Kidney (tissue), 13 donors: ENCODE measurements at regions not wholly inside any gene's neighbourhood (a gene's known extent, or its start where the extent isn't known, plus 50 kb on each side); places are given as distances from the start of the nearest gene placed in this dataset.

Experiments used
- DNase-seq, 5 donors: peaks; one replicate each; pipeline ENCODE4 v3.0.0-alpha.2; 2013 to 2020
- FAIRE-seq: peaks from 2 replicates; lab custom pipeline; 2012; peaks lifted over from hg19 to GRCh38; lab: Jason Lieb, UNC
- H3K27ac ChIP-seq, 2 donors: one replicate each; pipeline ENCODE4 v1.7.0; 2013; ENCODE audit warnings: low read depth in 2 of 2, low read length in 2 of 2, inconsistent platforms in 1 of 2
- H3K27me3 ChIP-seq: one replicate; pipeline ENCODE4 v1.7.1; 2013; ENCODE audit warnings: low read length, inconsistent platforms; ENCODE audit not compliant: control insufficient read depth, insufficient read depth
- H3K36me3 ChIP-seq, 3 donors: one replicate each; pipeline versions ENCODE4 v1.7.0 to v1.7.1; 2013; ENCODE audit warnings: low read length in 3 of 3, control low read depth in 1 of 3, inconsistent platforms in 1 of 3; ENCODE audit not compliant: insufficient read depth in 3 of 3, control insufficient read depth in 2 of 3
- H3K4me1 ChIP-seq, 3 donors: one replicate each; pipeline versions ENCODE4 v1.7.0 to v1.7.1; 2013; ENCODE audit warnings: low read length in 3 of 3, inconsistent platforms in 1 of 3, low read depth in 1 of 3; ENCODE audit not compliant: control insufficient read depth in 2 of 3, insufficient read depth in 2 of 3
- H3K4me3 ChIP-seq, 3 donors: one replicate each; pipeline versions ENCODE4 v1.7.0 to v1.8.1; 2013; ENCODE audit warnings: low read length in 3 of 3, control low read depth in 1 of 3, inconsistent platforms in 1 of 3
- H3K9ac ChIP-seq, 3 donors: one replicate each; pipeline versions ENCODE4 v1.7.0 to v1.7.1; 2013; ENCODE audit warnings: low read length in 3 of 3, control low read depth in 1 of 3, inconsistent platforms in 1 of 3
- H3K9me3 ChIP-seq, 3 donors: one replicate each; pipeline versions ENCODE4 v1.7.0 to v1.7.1; 2013; ENCODE audit warnings: low read length in 3 of 3, control low read depth in 1 of 3, inconsistent platforms in 1 of 3; ENCODE audit not compliant: control insufficient read depth in 2 of 3, insufficient read depth in 1 of 3
- CTCF ChIP-seq: IDR thresholded peaks from 3 replicates; pipeline ENCODE4 v1.5.1; 2012; ENCODE audit warnings: mild to moderate bottlenecking, moderate library complexity, borderline replicate concordance; ENCODE audit not compliant: insufficient read depth; ENCODE audit errors: extremely low read depth
- intact Hi-C: fragments of 100-400 bp; cut with DNase I; formaldehyde crosslinking; loops from one replicate; pipeline ENCODE4 v1.11.1; 2022
- donor health status: control.
- donor health status: control.
- donor health status: control.
- donor health status: control.
- donor health status: control.
- donor health status: DM: yes; HTN: yes; CAD: no.
- donor health status: Normal renal cell carcinoma (clear cell type).

- no peak for TF ChIP-seq CTCF
- no peak for DNase-seq
- Histone ChIP-seq H3K36me3 (no peaks in the 10 kb centered on the region), H3K27me3 (no peaks in the 10 kb centered on the region), H3K9me3 (no peaks in the 10 kb centered on the region), H3K4me3 (no peak overlapping the region), H3K27ac (no peak overlapping the region), H3K9ac (no peak overlapping the region), H3K4me1 (no peaks in the 10 kb centered on the region)
- intact Hi-C loops: no loop called here
- no peak for FAIRE-seq
Measured at GRCh38 chr6:134603561-134603960, 285.6 kb upstream of the SGK1 start.

GRCh38 chr6:134602123-134602522 lies 284.2 kb upstream of the SGK1 start:
- Histone ChIP-seq H3K36me3 (no peaks in the 10 kb centered on the region), H3K9me3 (no peaks in the 10 kb centered on the region), H3K27me3 (no peaks in the 10 kb centered on the region), H3K27ac (no peak overlapping the region), H3K4me1 (no peaks in the 10 kb centered on the region), H3K9ac (no peak overlapping the region), H3K4me3 (no peak overlapping the region)
- intact Hi-C loops: no loop called here
- no peak for TF ChIP-seq CTCF
- no peak for DNase-seq
- no peak for FAIRE-seq

GRCh38 chr6:134600671-134601070 lies 282.8 kb upstream of the SGK1 start:
- Histone ChIP-seq H3K27me3 (no peaks in the 10 kb centered on the region), H3K9me3 (no peaks in the 10 kb centered on the region), H3K9ac (no peak overlapping the region), H3K36me3 (no peaks in the 10 kb centered on the region), H3K4me1 (no peaks in the 10 kb centered on the region), H3K4me3 (no peak overlapping the region), H3K27ac (no peak overlapping the region)
- intact Hi-C loops: no loop called here
- FAIRE-seq: no peak
- no peak for TF ChIP-seq CTCF
- DNase-seq: no peak

GRCh38 chr6:134599079-134599478 lies 281.2 kb upstream of the SGK1 start:
- H3K27ac ChIP-seq: no peak overlapping the region

More at GRCh38 chr6:134599079-134599478, 281.2 kb upstream of the SGK1 start:
- intact Hi-C loops: no loop called here
- Histone ChIP-seq H3K4me1 (no peaks in the 10 kb centered on the region), H3K36me3 (no peaks in the 10 kb centered on the region), H3K9ac (no peak overlapping the region), H3K27me3 (no peaks in the 10 kb centered on the region), H3K4me3 (no peak overlapping the region), H3K9me3 (no peaks in the 10 kb centered on the region)
- no peak for TF ChIP-seq CTCF
- no peak for DNase-seq
- no peak for FAIRE-seq
